Kidney capillary endothelial cell (primary cell): ENCODE measurements at regions not wholly inside any gene's neighbourhood (a gene's known extent, or its start where the extent isn't known, plus 50 kb on each side); places are given as distances from the start of the nearest gene placed in this dataset.

ENCODE experiments used
- DNase-seq: peaks from one replicate; pipeline ENCODE4 v3.0.0-alpha.2; 2018; ENCODE audit warnings: low spot score

- DNase-seq = no peak
Measured at GRCh38 chr14:98834119-98834518, 437.9 kb downstream of the BCL11B start.

GRCh38 chr14:98835051-98835824, 436.8 kb downstream of the BCL11B start:
- DNase-seq = no peak

GRCh38 chr14:98835825-98836100, 436.2 kb downstream of the BCL11B start:
- no peak for DNase-seq

- no peak for DNase-seq
Measured at GRCh38 chr14:98840091-98840490, 431.9 kb downstream of the BCL11B start.

GRCh38 chr14:98840511-98840910, 431.5 kb downstream of the BCL11B start:
- DNase-seq = no peak

- no peak for DNase-seq
Measured at GRCh38 chr14:98844456-98844855, 427.5 kb downstream of the BCL11B start.

- DNase-seq = no peak
Measured at GRCh38 chr14:98847521-98848468, 424.2 kb downstream of the BCL11B start.

GRCh38 chr14:98853063-98853729, 418.8 kb downstream of the BCL11B start:
- no peak for DNase-seq

- no peak for DNase-seq
Measured at GRCh38 chr14:98855926-98856715, 415.9 kb downstream of the BCL11B start.

GRCh38 chr14:98858158-98858557, 413.8 kb downstream of the BCL11B start:
- DNase-seq = no peak

GRCh38 chr14:98858561-98858960, 413.4 kb downstream of the BCL11B start:
- no peak for DNase-seq

- DNase-seq = no peak
Measured at GRCh38 chr14:98859301-98859700, 412.7 kb downstream of the BCL11B start.

- no peak for DNase-seq
Measured at GRCh38 chr14:98864211-98864610, 407.8 kb downstream of the BCL11B start.

GRCh38 chr14:98867146-98867545, 404.9 kb downstream of the BCL11B start:
- no peak for DNase-seq

GRCh38 chr14:98867726-98868125, 404.3 kb downstream of the BCL11B start:
- DNase-seq = no peak

- DNase-seq = no peak
Measured at GRCh38 chr14:98868866-98869265, 403.1 kb downstream of the BCL11B start.

- no peak for DNase-seq
Measured at GRCh38 chr14:98871796-98872195, 400.2 kb downstream of the BCL11B start.

GRCh38 chr14:98877065-98877464, 394.9 kb downstream of the BCL11B start:
- DNase-seq = no peak

- no peak for DNase-seq
Measured at GRCh38 chr14:98878282-98878681, 393.7 kb downstream of the BCL11B start.

- no peak for DNase-seq
Measured at GRCh38 chr14:98886982-98887381, 385.0 kb downstream of the BCL11B start.

- no peak for DNase-seq
Measured at GRCh38 chr14:98888281-98888680, 383.7 kb downstream of the BCL11B start.
